HUES6 (cell line): ENCODE measurements at regions not wholly inside any gene's neighbourhood (a gene's known extent, or its start where the extent isn't known, plus 50 kb on each side); places are given as distances from the start of the nearest gene placed in this dataset.

Experiments used
- H3K27ac ChIP-seq: 2 replicates; pipeline ENCODE4 v1.7.0; 2013; ENCODE audit warnings: low read depth, mild to moderate bottlenecking, low read length, inconsistent platforms
- H3K27me3 ChIP-seq: 2 replicates; pipeline ENCODE4 v1.6.1; 2013; ENCODE audit warnings: low read length; ENCODE audit not compliant: control insufficient read depth, insufficient read depth
- H3K36me3 ChIP-seq: 2 replicates; pipeline ENCODE4 v1.6.1; 2013; ENCODE audit warnings: low read length; ENCODE audit not compliant: control insufficient read depth, insufficient read depth
- H3K4me1 ChIP-seq: 2 replicates; pipeline ENCODE4 v1.6.1; 2013; ENCODE audit warnings: low read length; ENCODE audit not compliant: control insufficient read depth, insufficient read depth
- H3K4me3 ChIP-seq: 2 replicates; pipeline ENCODE4 v1.5.1; 2013; ENCODE audit warnings: low read depth, low read length
- H3K9ac ChIP-seq: one replicate; pipeline ENCODE4 v1.6.1; 2013; ENCODE audit warnings: mild to moderate bottlenecking, low read length
- H3K9me3 ChIP-seq: 2 replicates; pipeline ENCODE4 v1.6.1; 2013; ENCODE audit warnings: low read depth, low read length; ENCODE audit not compliant: control insufficient read depth, insufficient read depth

GRCh38 chr14:100432652-100433427 lies 109.7 kb downstream of the SLC25A47 start:
- H3K27me3 ChIP-seq, result no peaks in the 10 kb centered on the region
- no peaks in the 10 kb centered on the region for H3K9me3 ChIP-seq
- no peak overlapping the region for H3K4me3 ChIP-seq
- H3K27ac ChIP-seq, result no peak overlapping the region
- H3K36me3 ChIP-seq, result no peaks in the 10 kb centered on the region
- no peaks in the 10 kb centered on the region for H3K4me1 ChIP-seq
- no peak overlapping the region for H3K9ac ChIP-seq

- Histone ChIP-seq H3K4me1 (no peaks in the 10 kb centered on the region), H3K27ac (no peak overlapping the region), H3K4me3 (no peak overlapping the region), H3K9ac (no peak overlapping the region), H3K27me3 (no peaks in the 10 kb centered on the region), H3K9me3 (no peaks in the 10 kb centered on the region), H3K36me3 (no peaks in the 10 kb centered on the region)
Measured at GRCh38 chr14:100433428-100433814, 110.3 kb downstream of the SLC25A47 start.

- no peaks in the 10 kb centered on the region for H3K27me3 ChIP-seq
- no peaks in the 10 kb centered on the region for H3K36me3 ChIP-seq
- no peak overlapping the region for H3K4me3 ChIP-seq
- no peak overlapping the region for H3K9ac ChIP-seq
- no peak overlapping the region for H3K27ac ChIP-seq
- no peaks in the 10 kb centered on the region for H3K9me3 ChIP-seq
- peaks cover 3% of the 10 kb centered on the region for H3K4me1 ChIP-seq
Measured at GRCh38 chr14:100434033-100434601, 111.0 kb downstream of the SLC25A47 start.

- Histone ChIP-seq H3K36me3 (no peaks in the 10 kb centered on the region), H3K9me3 (no peaks in the 10 kb centered on the region), H3K27me3 (no peaks in the 10 kb centered on the region), H3K4me1 (peaks cover 8% of the 10 kb centered on the region), H3K4me3 (no peak overlapping the region), H3K9ac (no peak overlapping the region), H3K27ac (no peak overlapping the region)
Measured at GRCh38 chr14:100434911-100435438, 111.8 kb downstream of the SLC25A47 start.

GRCh38 chr14:100435459-100435858 lies 112.3 kb downstream of the SLC25A47 start:
- H3K4me3 ChIP-seq, result no peak overlapping the region
- no peak overlapping the region for H3K27ac ChIP-seq
- H3K27me3 ChIP-seq, result no peaks in the 10 kb centered on the region
- no peaks in the 10 kb centered on the region for H3K9me3 ChIP-seq
- H3K36me3 ChIP-seq, result no peaks in the 10 kb centered on the region
- no peak overlapping the region for H3K9ac ChIP-seq
- H3K4me1 ChIP-seq, result peaks cover 13% of the 10 kb centered on the region

GRCh38 chr14:100436745-100437406 lies 113.7 kb downstream of the SLC25A47 start:
- no peaks in the 10 kb centered on the region for H3K36me3 ChIP-seq
- H3K4me3 ChIP-seq, result no peak overlapping the region
- no peak overlapping the region for H3K27ac ChIP-seq
- H3K4me1 ChIP-seq, result peaks cover 16% of the 10 kb centered on the region
- H3K9ac ChIP-seq, result no peak overlapping the region
- no peaks in the 10 kb centered on the region for H3K27me3 ChIP-seq
- H3K9me3 ChIP-seq, result no peaks in the 10 kb centered on the region

GRCh38 chr14:100438271-100438670 lies 115.1 kb downstream of the SLC25A47 start:
- H3K9ac ChIP-seq, result no peak overlapping the region
- no peaks in the 10 kb centered on the region for H3K36me3 ChIP-seq
- H3K4me1 ChIP-seq, result peaks cover 21% of the 10 kb centered on the region
- H3K4me3 ChIP-seq, result no peak overlapping the region
- H3K27ac ChIP-seq, result no peak overlapping the region
- H3K9me3 ChIP-seq, result no peaks in the 10 kb centered on the region
- H3K27me3 ChIP-seq, result no peaks in the 10 kb centered on the region

GRCh38 chr14:100438678-100439592 lies 115.8 kb downstream of the SLC25A47 start:
- Histone ChIP-seq H3K36me3 (no peaks in the 10 kb centered on the region), H3K4me1 (peaks cover 27% of the 10 kb centered on the region), H3K9me3 (no peaks in the 10 kb centered on the region), H3K27me3 (no peaks in the 10 kb centered on the region), H3K9ac (no peak overlapping the region), H3K27ac (no peak overlapping the region), H3K4me3 (no peak overlapping the region)

GRCh38 chr14:100439781-100440180 lies 116.6 kb downstream of the SLC25A47 start:
- peaks cover 28% of the 10 kb centered on the region for H3K4me1 ChIP-seq
- H3K4me3 ChIP-seq, result no peak overlapping the region
- H3K27ac ChIP-seq, result no peak overlapping the region
- H3K9ac ChIP-seq, result no peak overlapping the region
- no peaks in the 10 kb centered on the region for H3K27me3 ChIP-seq
- no peaks in the 10 kb centered on the region for H3K9me3 ChIP-seq
- no peaks in the 10 kb centered on the region for H3K36me3 ChIP-seq

GRCh38 chr14:100440207-100440631 lies 117.1 kb downstream of the SLC25A47 start:
- H3K27ac ChIP-seq, result no peak overlapping the region
- no peak overlapping the region for H3K4me3 ChIP-seq
- no peaks in the 10 kb centered on the region for H3K9me3 ChIP-seq
- H3K27me3 ChIP-seq, result no peaks in the 10 kb centered on the region
- peaks cover 28% of the 10 kb centered on the region for H3K4me1 ChIP-seq
- no peak overlapping the region for H3K9ac ChIP-seq
- H3K36me3 ChIP-seq, result no peaks in the 10 kb centered on the region
